DMS114 treated with DMSO at 0.1 percent for 48 hours (cell line): ENCODE measurements at regions not wholly inside any gene's neighbourhood (a gene's known extent, or its start where the extent isn't known, plus 50 kb on each side); places are given as distances from the start of the nearest gene placed in this dataset.

Experiments
- DNase-seq: peaks from one replicate; lab custom pipeline; 2025; ENCODE audit not compliant: unreplicated experiment; lab: John Stamatoyannopoulos, UW

GRCh38 chr7:11895337-11895736 lies 63.3 kb upstream of the THSD7A start:
- DNase-seq, result no peak

- DNase-seq, result no peak
Measured at GRCh38 chr7:11896663-11897062, 64.7 kb upstream of the THSD7A start.

- DNase-seq, result no peak
Measured at GRCh38 chr7:11899247-11899646, 67.2 kb upstream of the THSD7A start.

GRCh38 chr7:11910253-11910652 lies 78.3 kb upstream of the THSD7A start:
- DNase-seq, result no peak

- no peak for DNase-seq
Measured at GRCh38 chr7:11911900-11912299, 79.9 kb upstream of the THSD7A start.

- no peak for DNase-seq
Measured at GRCh38 chr7:11914645-11915044, 82.6 kb upstream of the THSD7A start.

- no peak for DNase-seq
Measured at GRCh38 chr7:11923376-11923930, 91.5 kb upstream of the THSD7A start.

- DNase-seq, result no peak
Measured at GRCh38 chr7:11931307-11931706, 99.3 kb upstream of the THSD7A start.

- DNase-seq, result no peak
Measured at GRCh38 chr7:11934796-11935195, 102.8 kb upstream of the THSD7A start.

- DNase-seq, result no peak
Measured at GRCh38 chr7:11935905-11936304, 103.9 kb upstream of the THSD7A start.

GRCh38 chr7:11946794-11947193 lies 114.8 kb upstream of the THSD7A start:
- no peak for DNase-seq

- no peak for DNase-seq
Measured at GRCh38 chr7:11950281-11950680, 118.3 kb upstream of the THSD7A start.

GRCh38 chr7:11950942-11951341 lies 118.9 kb upstream of the THSD7A start:
- DNase-seq, result no peak

GRCh38 chr7:11951909-11952308 lies 119.9 kb upstream of the THSD7A start:
- no peak for DNase-seq

- no peak for DNase-seq
Measured at GRCh38 chr7:11952972-11953371, 121.0 kb upstream of the THSD7A start.

- DNase-seq, result no peak
Measured at GRCh38 chr7:11956991-11957390, 125.0 kb upstream of the THSD7A start.

- DNase-seq, result no peak
Measured at GRCh38 chr7:11957956-11958355, 126.0 kb upstream of the THSD7A start.

- DNase-seq, result no peak
Measured at GRCh38 chr7:11959121-11959520, 127.1 kb upstream of the THSD7A start.

GRCh38 chr7:11960621-11961020 lies 128.6 kb upstream of the THSD7A start:
- no peak for DNase-seq

GRCh38 chr7:11969643-11970042 lies 137.6 kb upstream of the THSD7A start:
- no peak for DNase-seq

- no peak for DNase-seq
Measured at GRCh38 chr7:11970132-11970531, 138.1 kb upstream of the THSD7A start.

GRCh38 chr7:11985376-11985775 lies 153.4 kb upstream of the THSD7A start:
- DNase-seq, result no peak

- DNase-seq, result no peak
Measured at GRCh38 chr7:11985971-11986370, 154.0 kb upstream of the THSD7A start.

- DNase-seq, result no peak
Measured at GRCh38 chr7:11988186-11988585, 156.2 kb upstream of the THSD7A start.
